Prostate gland (tissue), 2 donors: ENCODE measurements at regions not wholly inside any gene's neighbourhood (a gene's known extent, or its start where the extent isn't known, plus 50 kb on each side); places are given as distances from the start of the nearest gene placed in this dataset.

Source experiments
- POLR2A ChIP-seq: fragments of 450-650 bp; IDR thresholded peaks from one replicate; pipeline ENCODE4 v1.6.1; 2016; ENCODE audit warnings: antibody characterized with exemption, mild to moderate bottlenecking
- POLR2AphosphoS5 ChIP-seq: sonication (generic); formaldehyde crosslinking; IDR thresholded peaks from one replicate; pipeline ENCODE4 v1.6.1; 2017; ENCODE audit warnings: antibody characterized with exemption
- TF ChIP-seq, protein P1 (sequence below), 4 experiments: fragments of 200-600 bp in 2 of 4; fragments of 450-650 bp in 2 of 4; sonication (generic) in 2 of 4; IDR thresholded peaks; 1 replicate in 3 of 4; 2 replicates in 1 of 4; pipeline ENCODE4 v1.5.1; 2016 to 2019; ENCODE audit warnings: antibody characterized with exemption in 4 of 4, mild to moderate bottlenecking in 2 of 4, moderate library complexity in 2 of 4

DNA sequence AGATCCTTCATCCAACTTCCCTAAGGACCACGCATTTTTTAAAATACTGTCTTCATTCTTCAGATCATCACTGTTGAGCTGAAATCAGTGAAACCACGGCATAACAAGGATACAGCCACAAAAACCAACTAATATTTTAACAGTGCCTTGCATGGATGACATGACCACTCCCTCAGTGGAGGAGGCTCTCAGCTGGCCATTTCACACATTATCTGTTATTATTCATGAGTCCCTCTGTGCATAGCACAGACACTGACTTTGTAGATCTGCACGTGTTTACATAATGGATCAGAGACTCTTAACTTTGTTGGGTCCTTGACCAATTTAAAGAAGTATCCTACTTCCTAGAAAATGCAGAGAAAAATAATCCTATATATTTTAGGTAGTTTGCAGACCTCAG is 104.8 kb upstream of the NUDT7 start:
- TF ChIP-seq POLR2A (no peak), POLR2AphosphoS5 (no peak)
- TF ChIP-seq, protein P1, sequence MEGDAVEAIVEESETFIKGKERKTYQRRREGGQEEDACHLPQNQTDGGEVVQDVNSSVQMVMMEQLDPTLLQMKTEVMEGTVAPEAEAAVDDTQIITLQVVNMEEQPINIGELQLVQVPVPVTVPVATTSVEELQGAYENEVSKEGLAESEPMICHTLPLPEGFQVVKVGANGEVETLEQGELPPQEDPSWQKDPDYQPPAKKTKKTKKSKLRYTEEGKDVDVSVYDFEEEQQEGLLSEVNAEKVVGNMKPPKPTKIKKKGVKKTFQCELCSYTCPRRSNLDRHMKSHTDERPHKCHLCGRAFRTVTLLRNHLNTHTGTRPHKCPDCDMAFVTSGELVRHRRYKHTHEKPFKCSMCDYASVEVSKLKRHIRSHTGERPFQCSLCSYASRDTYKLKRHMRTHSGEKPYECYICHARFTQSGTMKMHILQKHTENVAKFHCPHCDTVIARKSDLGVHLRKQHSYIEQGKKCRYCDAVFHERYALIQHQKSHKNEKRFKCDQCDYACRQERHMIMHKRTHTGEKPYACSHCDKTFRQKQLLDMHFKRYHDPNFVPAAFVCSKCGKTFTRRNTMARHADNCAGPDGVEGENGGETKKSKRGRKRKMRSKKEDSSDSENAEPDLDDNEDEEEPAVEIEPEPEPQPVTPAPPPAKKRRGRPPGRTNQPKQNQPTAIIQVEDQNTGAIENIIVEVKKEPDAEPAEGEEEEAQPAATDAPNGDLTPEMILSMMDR (IDR thresholded peaks at IDR 0.05), result no peak
